A673 (cell line): ENCODE measurements at regions not wholly inside any gene's neighbourhood (a gene's known extent, or its start where the extent isn't known, plus 50 kb on each side); places are given as distances from the start of the nearest gene placed in this dataset.

ENCODE experiments used
- BruUV-seq: library from RNA; stranded (reverse); fragments of 400-500 nt; replicated peaks from 2 replicates; lab custom pipeline; 2021; lab: Mats Ljungman, UMichigan
- CTCF ChIA-PET: fragments of 300-600 bp; sonication (Branson Sonifier 250); formaldehyde crosslinking; loops from one replicate; lab custom pipeline; 2022; ENCODE audit warnings: antibody characterized with exemption; lab: Charles Lee
- POLR2A ChIA-PET: fragments of 300-600 bp; sonication (Branson Sonifier 250); formaldehyde crosslinking; loops from one replicate; lab custom pipeline; 2022; ENCODE audit warnings: antibody characterized with exemption; ENCODE audit not compliant: low non-redundant PET; lab: Charles Lee
- DNase-seq: peaks from one replicate; pipeline ENCODE4 v3.0.0-alpha.2; 2015; ENCODE audit warnings: low spot score
- H3K27ac ChIP-seq: fragments of 200-600 bp; sonication (generic); 2 replicates; pipeline ENCODE4 v1.5.1; 2016; ENCODE audit warnings: mixed run types, low read depth, mild to moderate bottlenecking, mixed read lengths, antibody characterized with exemption, low read length; ENCODE audit not compliant: poor library complexity, severe bottlenecking
- H3K27me3 ChIP-seq: fragments of 200-600 bp; sonication (generic); replicated peaks from 2 replicates; pipeline ENCODE4 v1.6.1; 2017; ENCODE audit warnings: mixed run types, low read depth, mild to moderate bottlenecking, mixed read lengths, antibody characterized with exemption, low read length; ENCODE audit not compliant: insufficient read depth, poor library complexity
- H3K36me3 ChIP-seq: fragments of 200-600 bp; sonication (generic); 2 replicates; pipeline ENCODE4 v1.6.1; 2016; ENCODE audit warnings: mixed run types, mild to moderate bottlenecking, mixed read lengths, antibody characterized with exemption, low read length; ENCODE audit not compliant: insufficient read depth, poor library complexity, severe bottlenecking
- H3K4me1 ChIP-seq: fragments of 200-600 bp; sonication (generic); 2 replicates; pipeline ENCODE4 v1.6.1; 2017; ENCODE audit warnings: mixed run types, mild to moderate bottlenecking, mixed read lengths, antibody characterized with exemption, low read length; ENCODE audit not compliant: insufficient read depth, poor library complexity, severe bottlenecking
- H3K4me3 ChIP-seq: fragments of 200-600 bp; sonication (generic); 2 replicates; pipeline ENCODE4 v1.5.1; 2016; ENCODE audit warnings: low read depth, mixed run types, mild to moderate bottlenecking, mixed read lengths, low read length; ENCODE audit not compliant: poor library complexity, severe bottlenecking
- H3K9me3 ChIP-seq: fragments of 200-600 bp; sonication (generic); 2 replicates; pipeline ENCODE4 v1.6.1; 2016; ENCODE audit warnings: mixed run types, low read depth, mild to moderate bottlenecking, mixed read lengths, antibody characterized with exemption, low read length; ENCODE audit not compliant: poor library complexity, severe bottlenecking
- CTCF ChIP-seq: fragments of 300-800, 200-600 bp; sonication (generic); conservative IDR thresholded peaks from 2 replicates; pipeline ENCODE4 v1.5.1; 2017; ENCODE audit warnings: low read depth, mild to moderate bottlenecking, antibody characterized with exemption, low read length, moderate library complexity, mixed read lengths
- EZH2 ChIP-seq: fragments of 200-600 bp; sonication (generic); IDR thresholded peaks from 2 replicates; pipeline ENCODE4 v1.6.1; 2017; ENCODE audit warnings: borderline replicate concordance, low read depth, mild to moderate bottlenecking, mixed read lengths, antibody characterized with exemption, low read length; ENCODE audit not compliant: poor library complexity, severe bottlenecking
- intact Hi-C: fragments of 100-400 bp; cut with micrococcal nuclease; formaldehyde crosslinking; loops from one replicate; pipeline ENCODE4 v1.10.0; 2022; ENCODE audit not compliant: unreplicated experiment

- H3K4me3 ChIP-seq: no peak overlapping the region
- H3K27ac ChIP-seq: no peak overlapping the region
- H3K36me3 ChIP-seq: no peaks in the 10 kb centered on the region
- POLR2A ChIA-PET: no interaction called here
- DNase-seq: peak; percentile 16
- intact Hi-C loops: no loop called here
- no peaks in the 10 kb centered on the region for H3K9me3 ChIP-seq
- H3K4me1 ChIP-seq: no peaks in the 10 kb centered on the region
- no peaks in the 10 kb centered on the region for H3K27me3 ChIP-seq
- CTCF ChIA-PET: no interaction called here
- TF ChIP-seq EZH2: no peak
- no peak for TF ChIP-seq CTCF
- BruUV-seq: no TSS peak
Measured at GRCh38 chr11:115083144-115083806, 404.9 kb downstream of the NXPE2 start.

GRCh38 chr11:115084231-115084630 lies 405.9 kb downstream of the NXPE2 start:
- ChIA-PET CTCF (no interaction called here), POLR2A (no interaction called here)
- no TSS peak for BruUV-seq
- H3K36me3 ChIP-seq: no peaks in the 10 kb centered on the region
- intact Hi-C loops: no loop called here
- H3K27me3 ChIP-seq: no peaks in the 10 kb centered on the region
- H3K4me3 ChIP-seq: no peak overlapping the region
- no peaks in the 10 kb centered on the region for H3K9me3 ChIP-seq
- TF ChIP-seq CTCF (no peak), EZH2 (no peak)
- no peak for DNase-seq
- no peak overlapping the region for H3K27ac ChIP-seq
- H3K4me1 ChIP-seq: no peaks in the 10 kb centered on the region

- intact Hi-C loops: no loop called here
- no TSS peak for BruUV-seq
- Histone ChIP-seq H3K27ac (no peak overlapping the region), H3K4me3 (no peak overlapping the region), H3K36me3 (no peaks in the 10 kb centered on the region), H3K27me3 (no peaks in the 10 kb centered on the region), H3K9me3 (no peaks in the 10 kb centered on the region), H3K4me1 (no peaks in the 10 kb centered on the region)
- ChIA-PET CTCF (no interaction called here), POLR2A (no interaction called here)
- TF ChIP-seq EZH2: no peak
- TF ChIP-seq CTCF: no peak
- no peak for DNase-seq
Measured at GRCh38 chr11:115085461-115086210, 407.3 kb downstream of the NXPE2 start.
